ENCODE measurements at regions not wholly inside any gene's neighbourhood (a gene's known extent, or its start where the extent isn't known, plus 50 kb on each side); places are given as distances from the start of the nearest gene placed in this dataset.

DNA sequence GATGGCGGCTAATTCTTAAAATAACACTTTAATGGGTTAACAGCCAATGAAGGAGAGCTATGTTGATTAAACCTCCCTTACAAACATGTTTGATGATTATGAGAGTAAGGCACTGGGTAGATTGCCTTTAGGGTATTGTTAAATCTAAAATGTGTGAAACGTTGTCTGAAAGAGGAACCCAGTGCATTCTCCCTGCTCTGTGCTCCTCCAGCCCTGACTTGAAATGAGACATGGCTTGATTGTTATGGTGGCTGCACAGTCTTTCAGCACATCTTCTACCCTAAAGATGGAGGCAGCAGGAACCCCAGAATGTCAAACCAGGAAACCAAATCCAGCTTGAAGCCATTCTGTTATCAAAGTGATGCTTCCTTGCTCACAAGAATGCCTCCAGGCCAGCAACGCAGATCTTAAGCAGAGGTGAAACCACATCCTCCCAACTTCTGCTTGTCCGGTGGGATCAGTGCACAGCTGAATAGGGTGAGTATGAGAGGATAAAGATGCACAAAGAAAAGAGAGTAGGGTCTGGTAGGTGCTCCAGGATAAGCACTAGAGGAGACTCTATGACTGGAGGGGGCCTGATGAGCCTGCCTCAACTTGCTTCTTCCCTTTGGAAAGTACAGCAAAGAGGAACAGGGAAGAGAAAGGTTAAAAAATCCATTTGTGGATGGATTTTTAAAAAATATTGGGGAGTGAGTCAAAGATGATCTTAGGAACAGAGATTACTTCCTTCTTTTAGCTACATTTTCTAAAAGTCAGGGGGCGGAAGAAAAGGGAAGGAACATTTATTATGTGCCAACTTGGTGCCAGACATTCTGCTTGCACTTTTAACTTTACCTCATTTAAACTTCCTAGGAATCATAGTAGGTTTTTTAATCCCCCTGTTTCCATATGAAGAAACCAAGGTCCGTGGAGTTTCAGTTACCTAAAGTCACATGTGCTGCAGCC lies 523.0 kb downstream of the TXNL1 start:
- no peak for DNase-seq

DNA sequence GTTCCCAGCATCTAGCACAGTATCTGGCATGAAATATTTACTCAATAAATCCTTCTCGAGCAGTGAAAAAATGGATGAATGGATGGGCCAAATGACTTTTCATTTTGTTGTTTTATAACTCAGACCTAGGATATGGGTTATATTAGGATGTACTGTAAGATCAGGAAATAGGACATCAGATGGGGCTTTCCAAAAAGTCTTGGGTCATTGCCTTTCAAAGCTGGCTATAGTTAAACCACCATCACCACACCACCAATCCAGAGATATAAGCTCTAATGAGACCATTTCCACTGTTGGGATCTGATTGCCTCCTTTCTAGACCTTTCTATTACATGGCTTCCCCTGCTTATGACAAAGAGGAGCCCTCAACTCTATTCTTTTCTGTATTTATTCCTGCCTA lies 525.0 kb upstream of the TCF4 start:
- no peak for DNase-seq

DNA sequence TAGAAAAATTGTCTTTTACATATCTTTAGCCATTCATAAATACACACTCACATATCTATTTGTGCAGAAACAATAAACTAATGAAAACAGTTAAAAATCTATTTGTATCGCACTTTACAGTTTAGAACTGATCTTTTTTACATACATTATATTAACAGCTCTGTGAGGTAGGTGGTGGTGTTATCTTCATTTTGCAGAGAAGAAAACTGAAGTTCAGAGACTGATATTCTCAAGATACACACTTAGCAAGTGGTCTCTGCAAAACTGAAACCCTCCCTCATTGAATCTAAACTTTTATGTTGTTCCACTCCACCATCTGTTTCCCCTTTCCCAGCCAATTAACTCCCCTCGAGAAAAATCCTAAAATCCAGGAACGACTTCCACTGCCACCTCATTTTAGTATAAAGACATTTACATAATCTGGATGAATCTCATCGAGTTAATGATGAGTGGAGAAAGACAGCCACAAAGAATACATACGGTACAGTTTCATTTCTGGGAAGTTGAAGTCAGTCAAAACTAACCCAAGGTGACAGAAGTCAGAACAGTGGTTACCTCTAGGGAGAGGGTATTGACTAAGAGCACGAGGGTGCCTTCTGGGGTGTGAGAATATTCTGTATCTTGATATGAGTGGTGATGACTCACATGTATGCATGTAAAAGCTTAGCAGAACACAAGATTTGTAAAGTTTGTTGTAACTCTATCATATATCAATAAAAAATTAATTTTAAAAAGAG lies 524.2 kb upstream of the TCF4 start:
- DNase-seq = no peak

DNA sequence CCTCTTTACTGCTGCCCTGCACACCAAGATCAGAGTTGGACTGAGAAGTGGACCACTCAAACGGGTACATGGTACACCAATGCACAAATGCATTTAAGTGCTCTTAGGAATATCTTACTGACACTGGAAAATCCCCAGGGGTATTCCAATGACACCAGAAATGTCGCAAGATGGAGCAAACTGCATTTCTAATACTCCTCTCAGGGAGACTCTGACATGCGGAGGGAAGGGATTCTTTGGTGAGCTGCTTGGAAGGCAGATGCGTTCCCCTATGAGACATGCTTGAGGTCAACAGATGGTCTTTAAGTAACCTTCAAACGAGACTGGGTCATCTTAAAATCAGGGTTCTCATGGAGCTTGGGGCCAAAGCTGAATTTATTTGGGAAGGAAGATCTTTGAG lies 521.8 kb upstream of the TCF4 start:
- DNase-seq = no peak

DNA sequence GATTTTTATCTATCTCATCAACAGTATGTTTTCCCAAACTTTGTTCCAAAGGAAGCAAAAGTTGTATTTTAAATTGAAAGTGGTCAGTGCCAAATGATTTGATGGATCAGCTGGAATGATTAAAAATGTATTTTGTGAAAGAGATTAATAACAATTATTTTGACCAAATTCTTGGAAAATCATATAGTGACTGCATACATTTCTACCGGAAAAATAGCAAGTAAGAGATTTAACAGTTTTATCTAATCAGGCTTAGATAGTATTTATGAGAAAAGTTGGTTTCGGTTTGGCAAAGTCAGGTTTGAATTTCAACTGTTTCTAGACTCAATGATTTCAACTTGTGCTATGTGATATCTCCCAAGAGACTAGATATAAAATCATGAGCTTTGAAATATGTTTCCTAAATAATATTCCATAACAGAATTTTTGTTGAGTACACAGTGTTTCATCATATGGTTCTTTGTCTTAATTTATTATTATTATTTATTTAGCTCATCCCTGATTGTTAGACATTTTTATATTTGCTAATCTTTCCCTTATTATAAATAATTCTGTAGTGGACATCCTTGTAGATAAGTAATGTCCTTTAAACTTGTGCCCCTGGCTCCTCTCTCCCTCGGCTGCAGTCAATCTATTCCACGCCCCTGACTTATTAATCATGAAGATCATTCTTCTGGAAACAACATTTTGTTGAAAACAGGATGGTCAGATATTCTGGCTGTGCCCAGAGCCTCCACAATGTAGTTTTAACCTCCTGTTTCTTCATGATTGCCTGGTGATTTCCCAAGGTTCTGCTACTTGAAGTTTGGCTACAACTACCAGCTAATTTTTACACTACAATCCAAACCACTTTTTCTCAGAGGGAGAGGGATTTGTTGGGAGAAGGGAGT lies 520.7 kb upstream of the TCF4 start:
- DNase-seq = no peak

DNA sequence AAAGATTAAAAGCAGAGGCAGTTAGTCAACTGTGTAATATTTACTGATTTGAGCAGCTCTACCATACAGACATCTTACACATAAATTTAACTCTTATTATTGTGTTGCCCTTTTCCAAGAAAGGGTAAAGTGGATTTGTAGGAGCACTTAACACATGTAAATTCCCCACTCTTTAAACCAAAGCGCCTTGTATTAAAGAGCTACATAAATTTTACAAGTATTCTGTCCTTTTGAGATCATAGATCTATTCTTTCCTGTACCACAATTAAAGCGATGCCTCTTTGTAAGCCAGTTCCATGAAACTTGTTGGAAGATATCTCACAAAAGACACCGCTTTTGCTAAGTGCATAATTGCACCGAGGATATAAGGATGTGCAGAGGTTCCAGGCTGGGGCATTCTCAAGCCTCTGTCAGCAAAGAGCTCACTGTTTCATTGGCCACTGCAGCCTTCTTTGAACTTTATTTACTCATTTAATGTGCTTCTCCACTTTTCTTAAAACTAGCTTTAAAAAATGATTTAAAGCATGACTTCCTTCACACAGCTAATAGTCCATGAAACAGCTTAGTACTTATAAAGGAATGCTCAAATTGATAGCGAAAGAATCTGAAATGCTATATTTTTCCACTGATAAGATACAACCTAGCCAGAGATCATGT lies 520.0 kb upstream of the TCF4 start:
- no peak for DNase-seq

DNA sequence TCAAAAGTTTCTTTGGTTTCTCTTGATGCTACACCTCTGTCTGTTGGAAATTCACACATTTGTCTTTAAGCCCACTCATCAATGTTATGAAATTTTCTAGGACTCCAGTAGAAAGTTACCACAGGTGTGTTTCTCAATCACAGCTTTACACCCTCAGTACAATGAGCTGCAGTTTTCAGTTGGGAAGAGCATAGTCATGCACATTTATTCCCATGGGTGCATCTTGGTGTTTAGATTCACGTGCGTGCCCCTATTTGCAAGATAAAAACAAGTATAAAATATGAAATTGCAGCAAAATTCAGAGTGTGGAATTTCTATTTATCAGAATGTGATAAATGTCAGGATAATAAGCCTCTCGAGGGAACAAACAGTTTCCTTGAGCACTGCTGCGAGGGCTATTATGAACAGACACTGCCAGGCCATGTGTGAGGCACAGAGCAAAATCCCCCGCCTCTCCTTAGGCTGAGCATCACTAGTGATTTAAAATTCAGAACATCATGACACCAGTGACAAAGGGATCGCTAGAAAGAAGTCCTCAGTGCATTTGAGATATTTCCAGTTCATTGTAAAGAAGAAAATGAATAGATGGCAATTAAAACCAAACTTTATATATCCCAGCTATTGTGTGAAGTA lies 512.2 kb upstream of the TCF4 start:
- DNase-seq = no peak

DNA sequence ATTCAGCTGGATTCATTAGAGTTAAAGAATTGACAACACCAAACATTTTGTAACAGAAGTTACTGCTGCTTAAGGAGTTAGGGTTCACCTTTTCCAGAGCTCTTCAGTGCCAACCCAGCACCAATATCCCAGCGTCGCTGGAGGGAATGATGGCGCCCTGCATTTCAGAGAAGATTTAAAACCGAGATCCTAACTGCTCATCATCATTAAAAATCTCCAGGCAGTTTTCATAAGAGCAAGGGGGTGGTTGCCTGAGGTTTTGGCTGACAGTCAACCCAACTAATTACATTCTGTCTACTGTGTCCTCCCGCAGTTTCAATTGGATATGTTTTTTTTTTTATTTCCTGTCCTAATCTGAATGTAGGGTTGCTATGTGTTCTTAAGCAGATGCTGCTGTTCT lies 509.6 kb upstream of the TCF4 start:
- DNase-seq = no peak

DNA sequence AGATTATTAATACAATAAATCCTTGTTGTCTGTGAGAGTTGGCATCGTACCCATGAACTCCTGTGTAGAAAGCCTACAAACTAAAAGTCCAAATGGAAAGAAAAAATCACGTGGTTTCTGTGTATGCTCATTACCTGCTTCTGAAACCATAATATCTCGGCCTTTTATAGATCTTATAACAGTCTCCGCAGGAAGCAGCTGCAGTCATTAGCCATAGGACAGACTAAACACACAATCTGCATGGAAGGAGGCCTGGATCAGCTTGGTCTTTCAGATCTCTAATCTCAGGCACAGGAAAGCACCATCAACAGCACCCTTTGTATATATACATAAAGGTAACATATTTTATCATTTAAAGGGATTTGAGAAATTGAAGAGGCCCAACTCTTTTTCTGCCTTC lies 508.9 kb upstream of the TCF4 start:
- no peak for DNase-seq

DNA sequence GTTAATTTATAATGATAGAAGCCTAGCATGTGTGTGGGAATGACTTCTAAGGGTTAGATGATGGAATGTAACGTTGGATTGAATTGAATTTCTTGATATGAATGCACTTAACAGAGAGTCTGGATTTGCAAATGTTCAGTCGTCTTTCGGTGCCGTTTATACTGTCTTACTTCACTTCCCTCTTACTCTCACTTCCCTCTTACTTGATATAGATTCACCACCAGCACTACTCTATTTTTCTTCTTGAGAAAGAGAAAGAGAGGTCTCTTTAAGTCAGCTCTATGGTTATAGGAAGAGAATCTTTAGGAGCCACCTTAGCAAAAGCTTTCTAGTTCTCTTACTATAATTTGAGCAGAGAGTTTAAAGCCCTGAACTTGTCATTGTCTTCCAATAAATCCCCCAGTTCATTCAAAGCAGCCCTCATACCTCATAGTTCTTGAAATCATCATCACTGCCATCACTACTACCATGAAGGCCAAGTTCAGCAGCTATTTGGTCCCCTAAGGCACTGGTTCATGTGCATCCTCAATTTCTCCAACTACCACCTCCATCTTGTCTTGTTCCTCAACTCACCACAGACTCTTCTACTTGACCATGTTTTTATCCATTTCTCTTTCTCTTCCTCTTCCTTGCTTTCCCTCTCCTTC lies 501.7 kb upstream of the TCF4 start:
- DNase-seq = no peak

DNA sequence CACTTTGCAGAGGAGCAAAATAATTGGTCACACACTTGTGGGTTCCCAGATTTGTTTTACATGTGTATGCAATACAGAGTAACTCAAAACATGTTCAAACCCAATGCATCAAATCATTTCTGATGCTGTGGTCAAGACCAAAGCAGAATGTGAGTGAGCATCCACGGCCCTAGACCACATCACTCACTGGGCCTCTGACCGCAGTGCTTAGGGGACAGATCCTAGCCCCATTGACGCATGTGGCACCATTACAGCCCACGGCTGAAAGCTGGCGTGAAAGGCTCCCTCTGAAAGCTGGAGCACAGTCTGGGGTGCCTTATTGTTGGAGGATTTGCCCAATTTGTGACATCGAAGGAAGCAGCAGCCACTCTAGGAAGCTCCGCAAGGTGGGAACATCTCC lies 498.8 kb upstream of the TCF4 start:
- no peak for DNase-seq

DNA sequence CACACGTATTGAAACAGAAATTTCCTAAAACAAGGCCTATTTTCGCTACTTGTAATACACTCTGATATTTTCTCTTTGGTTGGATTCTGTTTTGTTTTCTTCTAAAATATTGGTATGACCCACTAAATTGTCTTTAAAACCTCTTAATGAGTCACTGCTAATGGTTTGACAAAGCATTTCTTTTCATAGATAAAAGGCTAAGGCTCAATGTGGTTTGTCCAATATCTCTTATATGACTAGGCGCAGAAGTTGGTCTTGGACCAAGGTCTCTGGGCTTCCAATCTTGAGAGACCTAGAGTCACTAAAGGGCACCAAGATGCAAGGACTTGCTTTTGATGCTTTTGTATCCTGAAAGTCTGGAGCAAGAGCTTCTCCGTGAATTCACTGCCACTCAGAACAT lies 498.2 kb upstream of the TCF4 start:
- DNase-seq = no peak

DNA sequence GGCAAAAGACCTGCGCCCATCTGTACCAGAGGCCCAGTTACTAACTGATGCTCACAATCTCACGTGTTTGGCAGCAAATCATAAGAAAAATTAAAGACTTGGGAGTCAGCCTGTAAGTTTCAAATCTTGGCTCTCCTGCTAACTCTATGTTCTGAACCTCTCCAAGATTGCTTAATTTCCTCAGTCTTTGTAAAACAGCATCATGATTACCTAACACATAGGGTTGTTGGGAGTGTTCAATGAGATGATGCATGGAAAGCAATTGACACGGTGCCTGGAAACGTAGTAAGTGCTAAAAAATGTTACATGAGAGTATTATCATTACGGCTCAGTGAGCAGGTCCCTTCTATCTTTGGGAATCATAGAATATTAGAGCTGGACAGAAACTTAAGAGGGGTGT lies 497.6 kb upstream of the TCF4 start:
- no peak for DNase-seq

DNA sequence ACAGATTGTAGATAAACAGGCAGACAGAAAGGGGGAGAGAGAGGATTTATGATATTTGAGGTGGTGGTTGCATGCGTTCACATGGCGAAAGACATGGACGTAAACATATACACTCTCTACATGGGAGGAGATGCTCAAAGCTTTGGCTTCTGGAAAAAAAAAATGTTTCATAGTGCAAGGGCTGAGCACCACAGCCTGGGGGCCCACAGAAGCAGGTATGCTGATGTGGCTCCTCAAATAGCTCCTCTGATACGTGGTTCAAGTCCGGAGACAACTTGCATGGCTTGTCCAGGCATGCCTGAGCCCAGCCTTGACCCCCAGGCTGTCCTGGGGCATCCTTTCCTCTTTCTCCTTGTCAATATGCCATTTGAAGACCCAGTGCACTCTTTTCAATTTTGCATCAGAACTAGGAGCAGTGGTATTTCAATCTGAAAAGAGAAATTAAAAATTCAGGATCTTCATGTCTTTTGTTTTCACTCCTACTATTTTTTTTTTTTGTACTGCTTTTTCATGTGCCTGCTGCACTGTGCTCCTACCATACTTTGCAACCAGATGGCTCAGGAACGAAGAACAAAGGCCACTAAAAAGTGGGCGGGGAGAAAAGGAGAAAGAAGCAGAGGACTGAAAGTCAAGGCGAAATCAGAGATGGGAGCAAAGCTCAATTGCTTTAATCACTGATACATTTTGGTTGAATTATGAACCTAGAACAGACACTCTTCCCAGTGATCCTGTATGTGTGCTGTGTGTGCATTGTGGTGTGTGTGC lies 495.7 kb upstream of the TCF4 start:
- no peak for DNase-seq

DNA sequence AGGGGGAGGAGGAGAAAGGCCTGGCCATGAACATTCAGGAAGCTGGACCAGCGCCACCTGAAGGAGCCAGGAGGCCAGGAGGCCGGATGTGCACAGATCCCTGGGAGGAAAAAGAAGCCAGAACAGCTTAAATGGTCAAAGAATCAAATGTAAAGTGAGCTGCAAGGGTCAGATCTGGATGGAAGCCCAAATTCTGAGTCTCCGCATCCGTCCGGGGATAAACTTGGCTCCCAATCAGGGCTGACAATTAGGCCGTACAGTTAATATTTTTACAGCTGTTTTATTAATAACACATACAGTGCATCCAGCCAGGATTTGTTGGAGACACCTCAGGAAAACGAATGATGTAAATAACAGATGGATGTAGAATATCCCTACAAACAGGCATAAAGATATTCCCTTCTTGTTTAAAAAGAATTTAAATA lies 495.1 kb upstream of the TCF4 start:
- DNase-seq = no peak

DNA sequence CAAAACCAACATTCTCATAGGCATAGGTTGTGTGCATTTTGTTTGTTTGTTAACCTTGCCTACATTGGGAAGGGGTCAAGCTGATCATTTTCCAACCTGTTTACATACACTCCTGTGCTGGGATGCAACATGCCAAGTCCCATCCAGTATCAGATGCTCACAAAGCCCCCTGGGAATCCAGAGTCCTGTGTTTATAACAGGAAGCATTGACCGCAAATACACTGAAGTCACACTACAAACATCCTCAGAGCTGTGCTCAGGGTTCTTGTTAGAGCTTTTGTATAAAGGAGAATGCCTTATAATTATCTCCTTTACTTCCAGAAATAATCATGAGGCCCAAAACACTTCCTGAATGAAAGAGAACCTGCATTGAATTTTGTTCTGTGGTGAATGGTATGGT lies 488.7 kb upstream of the TCF4 start:
- DNase-seq = no peak

DNA sequence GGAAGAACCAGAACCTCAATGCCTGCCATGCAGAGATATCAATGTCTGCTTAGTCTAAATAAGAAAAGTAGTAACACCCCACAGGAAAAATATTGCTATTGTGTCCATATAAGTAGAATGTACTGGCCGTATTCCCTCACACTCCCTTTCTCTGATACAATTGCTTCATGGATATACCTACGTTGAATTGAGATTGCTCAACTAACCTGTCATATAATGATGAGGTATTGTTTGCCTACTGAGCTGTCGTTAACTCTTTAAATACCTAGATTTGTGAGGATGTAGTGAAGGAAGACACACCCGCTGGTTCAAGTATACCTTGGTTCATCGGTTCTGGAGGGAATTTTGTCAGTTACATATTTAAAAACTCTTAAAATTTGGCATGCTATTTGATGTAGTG lies 480.7 kb upstream of the TCF4 start:
- no peak for DNase-seq

DNA sequence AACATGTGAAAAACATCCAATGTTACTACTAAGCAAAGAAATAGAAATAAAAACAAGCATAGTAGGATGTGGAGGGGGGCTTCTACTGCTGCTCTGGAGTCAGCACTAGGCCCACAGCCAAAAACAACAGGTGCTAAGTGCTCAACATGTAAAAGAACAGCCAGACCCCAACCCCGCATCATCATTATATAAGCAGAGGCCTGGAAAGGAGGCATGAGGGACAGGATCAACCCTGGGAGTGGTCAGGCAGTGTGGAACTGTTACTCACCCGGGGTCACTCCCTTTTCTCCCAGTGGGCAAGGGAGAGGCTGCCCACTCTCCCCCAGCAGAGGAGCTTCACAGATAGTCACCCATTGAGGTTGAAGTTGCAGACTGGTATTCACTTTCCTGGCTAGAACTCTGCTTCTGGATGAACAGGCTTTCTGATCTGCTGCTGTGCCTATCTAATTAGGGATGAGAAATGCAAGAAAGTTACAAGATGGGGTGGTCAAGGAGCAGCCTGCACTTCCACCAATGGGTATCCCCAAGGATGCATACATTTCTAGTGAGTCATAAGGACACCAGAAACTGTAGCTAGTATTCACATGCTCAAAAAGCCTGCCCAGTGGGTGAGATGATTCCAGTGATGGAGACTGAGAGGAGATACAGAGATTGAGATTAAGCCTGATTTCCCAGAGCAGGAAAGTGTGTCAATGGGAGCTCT lies 480.1 kb upstream of the TCF4 start:
- no peak for DNase-seq

DNA sequence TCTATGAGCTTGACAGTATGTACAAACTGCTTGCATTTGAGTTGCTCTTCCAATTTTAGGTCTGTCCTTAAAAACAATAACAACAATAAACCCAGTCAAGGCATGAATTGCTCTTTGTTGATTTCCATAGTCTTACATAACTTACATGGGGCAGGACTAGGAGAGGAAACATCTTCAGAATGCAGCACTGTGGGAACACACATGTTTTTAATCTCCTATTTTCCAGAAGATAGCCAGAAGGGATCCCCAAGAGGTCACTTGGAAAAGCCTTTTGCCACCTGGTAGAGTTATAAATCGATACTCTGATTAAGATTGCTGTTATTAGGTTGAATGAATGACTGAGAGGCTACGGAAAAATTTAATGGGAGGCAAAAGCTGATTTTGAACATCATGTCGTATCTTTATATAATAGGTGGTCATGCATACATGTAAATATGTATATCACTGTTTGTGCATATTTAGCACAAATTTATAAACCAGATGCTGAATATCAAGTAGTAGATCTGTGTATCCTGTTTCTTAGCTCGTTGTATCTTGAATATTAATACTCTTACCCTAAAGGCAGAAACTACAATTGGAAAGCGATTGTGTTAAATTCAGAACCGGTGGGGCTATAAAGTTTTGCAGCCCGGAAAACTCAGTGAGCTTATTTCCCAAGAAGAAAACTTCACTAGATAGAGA lies 479.4 kb upstream of the TCF4 start:
- no peak for DNase-seq

Data from CD4-positive, alpha-beta T cell treated with Interleukin-21 for 1 hour (primary cell).